Superior temporal gyrus (tissue), 1 donor: ENCODE measurements at regions not wholly inside any gene's neighbourhood (a gene's known extent, or its start where the extent isn't known, plus 50 kb on each side); places are given as distances from the start of the nearest gene placed in this dataset.
"Not testable (repeated sequence)": the region's sequence is repeated elsewhere in the genome, so short reads cannot be mapped to it uniquely, and the experiment has no call there.

Experiments
- DNase-seq: peaks from one replicate; pipeline ENCODE4 v3.0.0-alpha.2; 2016; ENCODE audit errors: extremely low spot score

DNA sequence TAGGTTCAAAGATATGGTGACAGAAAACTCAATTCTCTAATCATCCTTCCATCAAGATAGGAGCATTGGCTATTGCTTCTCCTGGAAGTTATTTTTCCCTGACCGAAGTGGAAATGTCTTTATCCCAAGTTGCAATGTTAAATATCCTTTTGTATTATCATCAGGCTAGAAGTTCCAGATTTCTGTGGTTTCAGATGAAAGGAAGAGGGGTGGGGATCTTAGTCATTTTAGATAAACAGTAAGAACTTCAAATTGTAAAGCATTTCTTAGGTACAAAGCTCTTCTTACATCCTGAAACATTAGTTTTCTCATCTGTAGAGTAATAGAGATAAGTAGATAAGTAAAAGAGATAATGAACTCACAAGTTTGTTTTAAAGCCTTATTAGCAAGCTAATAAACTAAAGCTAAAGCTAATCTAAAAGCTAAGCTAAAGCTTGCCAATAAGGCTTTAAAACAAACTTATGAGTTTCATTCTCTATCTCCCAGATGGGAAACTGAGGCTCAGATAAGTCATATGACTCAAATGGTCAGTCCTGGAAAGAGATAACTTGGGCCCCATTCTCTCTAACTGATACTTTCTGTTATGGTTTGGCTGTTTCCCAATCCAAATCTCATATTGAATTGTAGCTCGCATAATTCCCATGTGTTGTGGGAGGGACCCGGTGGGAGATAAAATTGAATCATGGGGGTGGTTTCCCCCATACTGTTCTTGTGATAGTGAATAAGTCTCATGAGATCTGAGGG lies 99.2 kb upstream of the KCNK2 start:
- no peak for DNase-seq

DNA sequence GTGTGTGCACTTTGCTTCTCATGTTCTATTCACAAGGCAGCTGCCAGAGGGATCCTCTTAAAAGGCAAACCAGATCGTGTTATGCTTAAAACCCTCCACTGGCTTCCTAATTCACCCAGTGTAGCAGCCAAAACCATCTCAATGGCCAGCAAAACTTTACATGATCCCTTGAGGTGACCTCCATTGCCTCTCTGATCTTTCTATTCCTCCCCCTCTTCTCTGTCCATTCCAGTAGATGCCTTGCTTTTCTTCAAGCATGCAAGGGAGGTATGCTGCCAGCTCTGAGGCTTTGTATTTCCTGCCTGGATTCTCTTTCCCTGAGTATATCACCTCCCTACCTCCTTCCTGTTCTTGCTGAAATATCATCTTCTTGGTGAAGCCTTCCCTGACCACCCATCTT lies 93.2 kb upstream of the KCNK2 start:
- DNase-seq, result no peak

- DNase-seq, result no peak
These were observed 91.9 kb upstream of the KCNK2 start for GRCh38 chr1:214990619-214991018.

- DNase-seq, result no peak
These were observed 90.7 kb upstream of the KCNK2 start for GRCh38 chr1:214991691-214992315.

DNA sequence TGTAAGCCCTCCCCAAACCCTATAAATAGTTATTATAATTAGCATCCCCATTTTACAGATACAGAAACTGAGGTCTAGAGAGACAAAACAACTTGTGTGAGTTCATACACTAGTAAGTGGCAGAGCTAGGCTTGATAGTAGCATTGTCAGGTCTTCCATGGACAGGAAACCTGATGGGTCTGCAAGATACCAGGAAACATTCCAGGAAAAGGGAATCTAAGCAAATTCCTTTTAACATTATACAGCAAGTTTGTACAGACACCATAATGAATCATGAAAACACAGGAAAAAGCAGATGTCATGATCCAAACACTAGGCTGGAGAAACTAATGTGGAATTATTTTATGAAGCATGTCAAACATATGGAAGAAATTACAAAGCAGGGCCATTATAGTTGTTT lies 89.1 kb upstream of the KCNK2 start:
- DNase-seq, result no peak

DNA sequence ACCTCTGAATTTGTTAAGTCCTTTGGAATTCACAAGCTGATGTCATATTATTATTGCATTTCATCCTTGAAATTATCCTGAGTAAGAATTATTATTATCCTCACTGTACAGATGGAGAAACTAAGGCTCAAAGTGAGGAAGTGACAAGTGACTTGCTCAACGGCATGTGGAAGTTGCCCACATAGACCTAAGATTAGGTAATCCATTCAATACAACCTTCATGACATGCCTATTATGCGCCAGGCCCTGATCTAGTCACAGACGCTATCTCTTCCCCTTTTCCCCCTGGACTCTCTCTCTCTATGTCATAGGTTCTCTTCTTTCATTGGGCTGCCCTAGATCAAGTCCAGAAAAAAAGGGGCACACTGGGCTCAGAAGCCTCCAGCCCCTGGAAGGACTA lies 84.9 kb upstream of the KCNK2 start:
- no peak for DNase-seq

GRCh38 chr1:215001419-215002021 lies 81.0 kb upstream of the KCNK2 start:
- no peak for DNase-seq

GRCh38 chr1:215002471-215002870 lies 80.1 kb upstream of the KCNK2 start:
- DNase-seq, result no peak

- DNase-seq, result no peak
These were observed 78.9 kb upstream of the KCNK2 start for GRCh38 chr1:215003686-215004085.

GRCh38 chr1:215004121-215004827 lies 78.3 kb upstream of the KCNK2 start:
- no peak for DNase-seq

- DNase-seq, result no peak
These were observed 77.5 kb upstream of the KCNK2 start for GRCh38 chr1:215005078-215005477.

- DNase-seq, result no peak
These were observed 76.7 kb upstream of the KCNK2 start for GRCh38 chr1:215005656-215006345.

GRCh38 chr1:215007880-215008279 lies 74.7 kb upstream of the KCNK2 start:
- no peak for DNase-seq

DNA sequence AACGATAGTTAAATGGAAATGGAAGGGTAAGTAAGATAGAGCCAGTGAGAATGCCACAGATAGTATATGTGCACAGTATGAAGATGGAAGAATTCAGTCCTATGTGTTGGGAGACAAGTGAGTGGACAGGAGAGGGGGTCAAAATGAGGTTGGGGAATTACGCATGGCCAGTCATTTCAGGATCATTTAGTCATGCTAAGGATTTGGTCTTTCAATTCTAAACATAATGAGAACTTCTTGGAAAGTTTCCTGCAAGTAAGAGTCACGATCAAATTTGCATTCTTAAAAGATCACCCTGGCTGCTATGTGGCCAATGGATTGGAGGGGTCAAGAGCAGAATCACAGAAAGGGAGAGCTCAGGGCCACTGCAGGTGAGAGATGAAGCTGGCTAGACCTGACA lies 64.0 kb upstream of the KCNK2 start:
- DNase-seq, result no peak

GRCh38 chr1:215022204-215022603 lies 60.3 kb upstream of the KCNK2 start:
- no peak for DNase-seq

- DNase-seq, result no peak
These were observed 59.8 kb upstream of the KCNK2 start for GRCh38 chr1:215022741-215023141.

- DNase-seq, result no peak
These were observed 59.2 kb upstream of the KCNK2 start for GRCh38 chr1:215023155-215023832.

DNA sequence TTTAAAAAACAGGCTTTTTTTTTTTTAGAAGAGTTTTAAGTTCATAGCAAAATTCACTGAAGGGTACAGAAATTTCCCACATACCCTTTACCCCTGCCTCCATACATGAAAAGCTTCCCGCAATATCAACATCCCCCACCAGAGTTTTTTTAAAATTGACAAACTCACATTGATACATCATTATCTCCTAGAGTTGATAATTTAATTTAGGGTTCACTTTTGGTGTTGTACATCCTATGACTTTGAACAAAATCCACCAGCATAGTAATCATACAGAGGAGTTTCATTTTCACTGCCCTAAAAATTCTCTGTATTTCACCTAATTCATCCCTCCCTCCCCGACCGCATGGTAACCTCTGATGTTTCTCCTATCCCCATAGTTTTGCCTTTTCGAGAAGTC lies 53.6 kb upstream of the KCNK2 start:
- DNase-seq, result no peak

DNA sequence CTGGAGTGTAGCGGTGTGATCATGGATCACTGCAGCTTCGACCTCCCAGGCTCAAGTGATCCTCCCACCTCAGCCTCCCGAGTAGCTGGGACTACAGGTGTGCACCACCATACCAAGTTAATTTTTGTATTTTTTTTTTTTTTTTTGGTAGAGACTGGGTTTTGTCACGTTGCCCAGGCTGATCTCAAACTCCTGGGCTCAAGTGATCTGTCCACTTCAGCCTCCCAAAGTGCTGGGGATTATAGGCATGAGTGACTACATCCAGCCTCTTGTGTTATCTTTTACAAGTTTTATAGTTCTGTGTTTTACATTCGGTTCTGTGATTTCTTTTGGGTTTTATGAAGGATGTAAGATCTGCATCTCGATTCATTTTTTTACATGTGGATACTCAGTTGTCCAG lies 52.0 kb upstream of the KCNK2 start:
- not testable (repeated sequence) for DNase-seq

GRCh38 chr1:215031392-215031791 lies 51.1 kb upstream of the KCNK2 start:
- no peak for DNase-seq
